ENCODE measurements at regions not wholly inside any gene's neighbourhood (a gene's known extent, or its start where the extent isn't known, plus 50 kb on each side); places are given as distances from the start of the nearest gene placed in this dataset.

- Mint-ChIP-seq H3K36me3 (ENCODE audit: low read depth) (no peaks in the 10 kb centered on the region), H3K4me1 (peaks cover 30% of the 10 kb centered on the region), H3K27me3 (ENCODE audit: low read depth) (no peaks in the 10 kb centered on the region), H3K4me3 (no peak overlapping the region), H3K27ac (ENCODE audit: unreplicated experiment) (no peak overlapping the region), H3K9me3 (no peaks in the 10 kb centered on the region)
- TF ChIP-seq CTCF (conservative IDR thresholded peaks at IDR 0.05): no peak
- no peak for DNase-seq (ENCODE audit: low read depth, low spot score)
These were observed 261.3 kb downstream of the FOXO1 start for GRCh38 chr13:40404967-40405716.

GRCh38 chr13:40406405-40407120 lies 259.9 kb downstream of the FOXO1 start:
- no peak for TF ChIP-seq CTCF (conservative IDR thresholded peaks at IDR 0.05)
- H3K27ac Mint-ChIP-seq (ENCODE audit: unreplicated experiment): no peak overlapping the region
- peaks cover 29% of the 10 kb centered on the region for H3K4me1 Mint-ChIP-seq
- no peaks in the 10 kb centered on the region for H3K27me3 Mint-ChIP-seq (ENCODE audit: low read depth)
- no peak overlapping the region for H3K4me3 Mint-ChIP-seq
- H3K36me3 Mint-ChIP-seq (ENCODE audit: low read depth): no peaks in the 10 kb centered on the region
- no peak for DNase-seq (ENCODE audit: low read depth, low spot score)
- peaks cover 2% of the 10 kb centered on the region for H3K9me3 Mint-ChIP-seq

GRCh38 chr13:40407567-40407966 lies 258.9 kb downstream of the FOXO1 start:
- peak overlapping the region; percentile 23 for H3K27ac Mint-ChIP-seq (ENCODE audit: unreplicated experiment)
- DNase-seq (ENCODE audit: low read depth, low spot score): no peak
- H3K9me3 Mint-ChIP-seq: peaks cover 2% of the 10 kb centered on the region
- H3K4me3 Mint-ChIP-seq: no peak overlapping the region
- no peak for TF ChIP-seq CTCF (conservative IDR thresholded peaks at IDR 0.05)
- no peaks in the 10 kb centered on the region for H3K36me3 Mint-ChIP-seq (ENCODE audit: low read depth)
- H3K4me1 Mint-ChIP-seq: peaks cover 19% of the 10 kb centered on the region
- H3K27me3 Mint-ChIP-seq (ENCODE audit: low read depth): no peaks in the 10 kb centered on the region

GRCh38 chr13:40408602-40409001 lies 257.8 kb downstream of the FOXO1 start:
- Mint-ChIP-seq H3K27me3 (ENCODE audit: low read depth) (no peaks in the 10 kb centered on the region), H3K36me3 (ENCODE audit: low read depth) (no peaks in the 10 kb centered on the region), H3K9me3 (peaks cover 2% of the 10 kb centered on the region), H3K4me1 (peaks cover 9% of the 10 kb centered on the region), H3K27ac (ENCODE audit: unreplicated experiment) (no peak overlapping the region), H3K4me3 (no peak overlapping the region)
- no peak for DNase-seq (ENCODE audit: low read depth, low spot score)
- TF ChIP-seq CTCF (conservative IDR thresholded peaks at IDR 0.05): no peak

- DNase-seq (ENCODE audit: low read depth, low spot score): no peak
- Mint-ChIP-seq H3K27ac (ENCODE audit: unreplicated experiment) (no peak overlapping the region), H3K36me3 (ENCODE audit: low read depth) (no peaks in the 10 kb centered on the region), H3K4me3 (no peak overlapping the region), H3K9me3 (peaks cover 2% of the 10 kb centered on the region), H3K27me3 (ENCODE audit: low read depth) (no peaks in the 10 kb centered on the region), H3K4me1 (peaks cover 6% of the 10 kb centered on the region)
- no peak for TF ChIP-seq CTCF (conservative IDR thresholded peaks at IDR 0.05)
These were observed 257.2 kb downstream of the FOXO1 start for GRCh38 chr13:40409278-40409677.

All from neural crest cell (in vitro differentiated cells).